WTC11 (cell line): ENCODE measurements at regions not wholly inside any gene's neighbourhood (a gene's known extent, or its start where the extent isn't known, plus 50 kb on each side); places are given as distances from the start of the nearest gene placed in this dataset.

Source experiments
- ATAC-seq: fragments of 200-7000 bp; cut with Tn5 transposase; 2 replicates; pipeline ENCODE4 v1.10.0; 2021; ENCODE audit warnings: mild to moderate bottlenecking, moderate library complexity
- CTCF ChIA-PET: fragments of 300-600 bp; sonication (Branson Sonifier 250); formaldehyde crosslinking; loops from one replicate; lab custom pipeline; 2021; ENCODE audit warnings: antibody characterized with exemption; lab: Charles Lee
- POLR2A ChIA-PET: fragments of 350-600 bp; sonication (Branson Sonifier 250); formaldehyde crosslinking; loops from one replicate; lab custom pipeline; 2021; ENCODE audit warnings: antibody characterized with exemption; lab: Charles Lee
- DNase-seq: peaks from one replicate; pipeline ENCODE4 v3.0.0; 2021; ENCODE audit warnings: low spot score
- H3K27ac Mint-ChIP-seq: 2 replicates; pipeline ENCODE4 v1.8.0; 2021; ENCODE audit warnings: mixed read lengths
- H3K27me3 Mint-ChIP-seq: 2 replicates; pipeline ENCODE4 v1.8.0; 2021; ENCODE audit warnings: low read depth, mild to moderate bottlenecking, moderate library complexity, mixed read lengths
- H3K36me3 Mint-ChIP-seq: 2 replicates; pipeline ENCODE4 v1.8.0; 2021; ENCODE audit warnings: mixed read lengths
- H3K4me1 Mint-ChIP-seq: 2 replicates; pipeline ENCODE4 v1.8.0; 2022; ENCODE audit warnings: mixed read lengths
- H3K4me3 Mint-ChIP-seq: 2 replicates; pipeline ENCODE4 v1.8.0; 2021; ENCODE audit warnings: mild to moderate bottlenecking, moderate library complexity, mixed read lengths
- H3K9me3 Mint-ChIP-seq: 2 replicates; pipeline ENCODE4 v1.8.0; 2021; ENCODE audit warnings: mixed read lengths
- AR ChIP-seq: fragments of 250-450 bp; sonication (Bioruptor Pico); IDR thresholded peaks from 2 replicates; pipeline ENCODE4 v1.9.0; 2021; ENCODE audit warnings: mild to moderate bottlenecking
- ARID4B ChIP-seq: sonication (generic); formaldehyde crosslinking; IDR thresholded peaks from 2 replicates; pipeline ENCODE4 v1.8.0; 2023; ENCODE audit warnings: missing genetic modification reagents, mild to moderate bottlenecking, borderline replicate concordance
- ATF3 ChIP-seq: sonication (generic); formaldehyde crosslinking; conservative IDR thresholded peaks from 2 replicates; pipeline ENCODE4 v1.8.1; 2022; ENCODE audit warnings: mild to moderate bottlenecking, missing genetic modification reagents
- CTCF ChIP-seq: fragments of 200-600 bp; IDR thresholded peaks from 2 replicates; pipeline ENCODE4 v1.8.0; 2022; ENCODE audit warnings: antibody characterized with exemption
- EMX1 ChIP-seq: fragments of 250-450 bp; sonication (Bioruptor Pico); IDR thresholded peaks from 2 replicates; pipeline ENCODE4 v1.8.0; 2021; ENCODE audit warnings: mild to moderate bottlenecking
- ERG ChIP-seq: fragments of 250-450 bp; sonication (Bioruptor Pico); IDR thresholded peaks from 2 replicates; pipeline ENCODE4 v1.8.0; 2021; ENCODE audit warnings: mild to moderate bottlenecking
- ESRRA ChIP-seq: sonication (generic); formaldehyde crosslinking; IDR thresholded peaks from 2 replicates; pipeline ENCODE4 v1.8.1; 2022; ENCODE audit warnings: mild to moderate bottlenecking, missing genetic modification reagents, borderline replicate concordance
- FOXJ3 ChIP-seq: sonication (generic); formaldehyde crosslinking; IDR thresholded peaks from 2 replicates; pipeline ENCODE4 v1.9.0; 2021; ENCODE audit warnings: missing genetic modification reagents, mild to moderate bottlenecking, borderline replicate concordance
- GABPB1 ChIP-seq: sonication (generic); formaldehyde crosslinking; IDR thresholded peaks from 2 replicates; pipeline ENCODE4 v1.8.1; 2023; ENCODE audit warnings: mild to moderate bottlenecking, missing genetic modification reagents
- IRF1 ChIP-seq: sonication (generic); formaldehyde crosslinking; IDR thresholded peaks from 2 replicates; pipeline ENCODE4 v1.8.0; 2023; ENCODE audit warnings: missing genetic modification reagents
- IRF2 ChIP-seq: sonication (generic); formaldehyde crosslinking; IDR thresholded peaks from 2 replicates; pipeline ENCODE4 v1.8.0; 2022; ENCODE audit warnings: low read depth, missing genetic modification reagents, borderline replicate concordance
- MYBL2 ChIP-seq: sonication (generic); formaldehyde crosslinking; IDR thresholded peaks from 2 replicates; pipeline ENCODE4 v1.8.1; 2023; ENCODE audit warnings: mild to moderate bottlenecking, moderate library complexity, missing genetic modification reagents
- NFATC4 ChIP-seq: fragments of 250-450 bp; sonication (Bioruptor Pico); IDR thresholded peaks from 2 replicates; pipeline ENCODE4 v1.9.0; 2021; ENCODE audit warnings: mild to moderate bottlenecking
- RELA ChIP-seq: sonication (generic); formaldehyde crosslinking; IDR thresholded peaks from 2 replicates; pipeline ENCODE4 v1.8.1; 2022; ENCODE audit warnings: missing genetic modification reagents, mild to moderate bottlenecking, borderline replicate concordance
- ZBTB21 ChIP-seq: sonication (generic); formaldehyde crosslinking; IDR thresholded peaks from 2 replicates; pipeline ENCODE4 v1.8.1; 2023; ENCODE audit warnings: mild to moderate bottlenecking, missing genetic modification reagents, borderline replicate concordance
- ZNF396 ChIP-seq: fragments of 250-450 bp; sonication (Bioruptor Pico); IDR thresholded peaks from 2 replicates; pipeline ENCODE4 v1.8.0; 2021; ENCODE audit warnings: mild to moderate bottlenecking, moderate library complexity, borderline replicate concordance
- ZNF532 ChIP-seq: fragments of 250-450 bp; sonication (Bioruptor Pico); IDR thresholded peaks from 2 replicates; pipeline ENCODE4 v1.9.0; 2021; ENCODE audit warnings: mild to moderate bottlenecking, borderline replicate concordance
- ZNF671 ChIP-seq: fragments of 250-450 bp; sonication (Bioruptor Pico); IDR thresholded peaks from 2 replicates; pipeline ENCODE4 v1.8.0; 2021; ENCODE audit warnings: mild to moderate bottlenecking

- ATAC-seq, result no peak
- H3K27ac Mint-ChIP-seq, result no peak overlapping the region
- ChIA-PET CTCF (no interaction called here), POLR2A (no interaction called here)
- H3K9me3 Mint-ChIP-seq, result no peaks in the 10 kb centered on the region
- H3K4me3 Mint-ChIP-seq, result no peak overlapping the region
- no peak for DNase-seq
- TF ChIP-seq CTCF, result no peak
- TF ChIP-seq MYBL2 (CRISPR knock-in tag), result no peak
- no peak for TF ChIP-seq IRF2 (CRISPR knock-in tag)
- no peak for TF ChIP-seq ERG (CRISPR knock-in tag)
- no peak for TF ChIP-seq RELA
- TF ChIP-seq IRF1, result no peak
- no peak for TF ChIP-seq GABPB1
- TF ChIP-seq ESRRA, result no peak
- no peak for TF ChIP-seq ZBTB21
- TF ChIP-seq ZNF671, result no peak
- H3K27me3 Mint-ChIP-seq, result no peaks in the 10 kb centered on the region; the same call in 1 of the 2 replicates
- H3K4me1 Mint-ChIP-seq, result peaks cover 26% of the 10 kb centered on the region
- H3K36me3 Mint-ChIP-seq, result no peaks in the 10 kb centered on the region
Measured at GRCh38 chr1:43054961-43055360, 96.3 kb upstream of the SLC2A1 start.

- Mint-ChIP-seq H3K4me1 (peaks cover 9% of the 10 kb centered on the region), H3K27me3 (no peaks in the 10 kb centered on the region), H3K27ac (no peak overlapping the region), H3K9me3 (no peaks in the 10 kb centered on the region), H3K4me3 (no peak overlapping the region), H3K36me3 (no peaks in the 10 kb centered on the region)
- ChIA-PET POLR2A (interaction anchor here (1.2 kb wide), 1 partner anchor 31 kb away, joined by 3 read pairs; no protein-coding TSS in a partner anchor), CTCF (interaction anchor here (2.1 kb wide), 1 partner anchor 21 kb away, joined by 8 read pairs; no protein-coding TSS in a partner anchor)
- DNase-seq, result no peak
- ATAC-seq, result no peak
- TF ChIP-seq ZNF532 (CRISPR knock-in tag) (no peak), FOXJ3 (no peak), ARID4B (CRISPR knock-in tag) (no peak), ATF3 (CRISPR knock-in tag) (no peak), ZNF396 (CRISPR knock-in tag) (no peak), AR (CRISPR knock-in tag) (no peak), IRF1 (no peak), EMX1 (CRISPR knock-in tag) (no peak), NFATC4 (CRISPR knock-in tag) (no peak)
Measured at GRCh38 chr1:43052786-43053439, 94.2 kb upstream of the SLC2A1 start.
